M059J (cell line): ENCODE measurements at regions not wholly inside any gene's neighbourhood (a gene's known extent, or its start where the extent isn't known, plus 50 kb on each side); places are given as distances from the start of the nearest gene placed in this dataset.

Source experiments
- DNase-seq: peaks from one replicate; pipeline ENCODE4 v3.0.0-alpha.2; 2012; ENCODE audit warnings: low read depth

DNA sequence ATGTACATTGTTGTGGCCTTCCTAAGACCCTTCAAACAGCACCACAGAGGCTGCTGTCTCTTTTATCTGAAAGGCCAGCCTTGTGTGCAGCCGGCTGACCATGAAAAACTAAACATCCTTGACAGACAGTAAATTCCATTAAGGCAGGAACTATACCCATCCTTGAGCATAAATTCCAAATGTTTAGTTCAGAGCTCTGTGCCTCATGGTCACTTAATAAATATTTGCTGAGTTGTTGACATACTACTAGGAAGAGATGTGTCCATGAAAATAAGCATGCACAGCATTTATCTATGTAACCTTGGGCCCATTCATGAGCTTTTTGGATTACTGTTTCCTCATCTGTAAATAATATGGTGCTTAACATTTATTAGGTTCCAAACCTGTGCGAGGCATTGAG is 424.8 kb downstream of the HRH4 start:
- no peak for DNase-seq

DNA sequence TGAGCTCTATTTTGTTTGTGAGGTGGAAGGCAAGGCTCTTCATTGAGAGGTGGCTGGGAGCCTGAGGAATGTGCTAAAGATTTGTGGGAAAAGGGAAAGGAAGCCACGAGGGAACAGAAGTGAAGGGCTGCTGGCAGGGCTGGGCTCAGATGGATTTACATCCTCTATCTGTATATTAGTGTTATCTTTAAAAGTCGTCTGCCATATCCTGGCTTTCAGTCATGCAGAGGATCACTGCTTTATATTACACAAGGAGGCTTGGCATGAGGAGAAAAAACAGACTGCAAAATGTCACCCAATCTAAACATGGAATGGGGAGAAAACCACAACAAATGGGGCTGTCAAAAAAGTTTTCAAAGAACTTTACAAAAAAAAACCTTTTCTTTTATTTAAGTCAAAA is 434.4 kb downstream of the HRH4 start:
- DNase-seq = no peak

DNA sequence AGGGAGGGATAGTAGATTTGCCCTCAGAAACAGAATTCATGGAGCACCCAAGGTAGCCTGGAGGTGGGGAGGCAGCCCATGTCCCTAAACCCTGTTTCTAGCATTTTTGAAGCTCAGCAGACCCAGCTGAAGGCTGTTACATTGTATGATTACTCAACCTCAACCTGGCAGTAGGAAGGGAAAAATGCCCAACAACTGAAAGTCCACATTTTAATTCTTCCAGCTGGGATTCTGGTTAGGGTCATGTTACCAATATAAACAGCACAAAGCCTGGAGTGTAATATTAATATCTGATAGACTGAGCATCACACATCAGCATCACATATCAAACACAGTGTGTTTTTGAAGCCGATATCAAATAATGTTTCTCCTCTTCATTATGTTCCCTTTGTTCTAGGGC is 437.0 kb downstream of the HRH4 start:
- DNase-seq = no peak

DNA sequence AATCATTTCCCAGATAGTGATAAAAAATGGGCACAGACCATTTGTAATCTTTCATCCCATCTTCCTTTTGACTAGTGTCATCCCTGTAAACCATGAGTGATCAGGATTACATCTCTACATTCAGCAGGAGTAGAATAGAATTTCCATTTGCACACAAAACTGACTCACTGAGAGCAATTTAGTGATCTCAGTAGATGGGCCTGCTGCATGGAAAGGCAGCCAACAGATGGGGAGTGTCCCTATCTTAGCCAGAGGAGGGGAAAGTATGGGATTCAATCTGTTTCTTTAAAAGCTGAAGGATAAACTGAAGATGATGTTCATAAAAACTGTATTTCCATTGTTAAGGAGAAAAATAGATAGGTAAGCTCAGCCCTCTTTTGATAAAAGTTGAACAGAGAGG is 441.7 kb downstream of the ZNF521 start:
- no peak for DNase-seq

DNA sequence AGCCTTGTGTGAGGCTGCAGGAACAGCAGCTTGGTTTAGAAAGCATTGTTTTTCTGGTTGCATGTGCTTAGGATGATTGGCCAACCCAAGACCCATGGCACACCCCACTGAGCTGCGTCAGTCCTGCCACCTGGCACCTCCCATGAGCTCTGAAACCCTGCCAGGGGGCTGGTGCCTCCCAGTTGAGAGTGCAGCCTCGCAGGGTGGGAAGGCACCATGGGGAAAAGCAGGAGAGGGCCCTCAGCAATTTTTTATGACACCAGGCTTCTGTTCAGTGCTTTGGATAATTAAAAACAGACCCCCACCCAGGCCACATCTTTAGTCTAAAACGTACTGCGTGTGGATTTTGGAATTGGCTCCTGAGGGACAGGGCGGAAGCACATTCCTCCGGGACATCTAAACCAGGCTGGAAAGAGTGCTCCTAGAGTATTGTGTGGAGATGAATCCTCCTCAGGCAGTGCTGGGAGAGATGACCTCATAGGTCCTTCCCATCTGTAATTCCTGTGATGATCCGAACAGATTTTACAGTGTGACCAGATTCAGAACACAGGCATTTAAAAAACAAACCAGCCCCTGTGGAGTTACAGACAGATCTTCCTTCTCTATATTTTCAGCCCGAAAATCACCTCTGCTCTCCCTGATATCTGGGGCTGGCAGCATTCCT is 438.3 kb downstream of the ZNF521 start:
- DNase-seq = peak; percentile 69

DNA sequence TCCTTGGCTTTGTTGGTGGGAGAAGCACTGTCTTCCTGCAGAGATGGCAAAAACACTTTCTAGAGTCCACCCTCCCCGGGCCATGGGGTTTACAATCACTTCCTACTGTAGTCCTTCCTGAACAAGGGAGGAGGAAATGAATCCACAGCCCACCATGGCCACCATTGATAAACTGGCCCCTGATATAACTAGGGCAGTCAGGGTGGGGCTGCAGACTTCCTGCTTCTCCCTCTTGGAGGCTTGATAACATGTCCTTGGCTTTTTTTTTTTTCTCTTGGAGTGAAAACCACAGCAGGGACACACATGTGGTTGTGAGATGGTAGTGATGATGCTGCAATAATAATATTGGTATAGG is 437.8 kb downstream of the ZNF521 start:
- DNase-seq = no peak

DNA sequence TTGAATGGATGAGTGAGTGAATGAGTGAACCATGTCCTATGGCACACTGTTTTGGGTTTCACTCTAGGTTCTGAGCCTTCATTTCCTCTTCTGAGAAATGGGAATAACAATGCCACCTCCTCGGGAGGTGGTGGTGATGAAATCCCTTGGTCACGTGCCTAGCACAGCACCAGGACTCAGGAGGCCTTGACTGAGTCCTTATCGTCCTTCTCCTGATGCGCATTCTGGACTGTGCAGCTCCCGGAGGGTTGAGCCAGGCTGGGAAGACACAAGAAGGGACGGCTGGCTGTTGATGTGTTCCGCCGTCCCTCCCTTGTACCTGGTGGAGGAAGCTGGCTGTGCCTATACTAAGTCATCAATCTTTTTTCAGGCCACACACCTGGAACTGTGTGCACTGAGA is 437.3 kb downstream of the ZNF521 start:
- DNase-seq = no peak

DNA sequence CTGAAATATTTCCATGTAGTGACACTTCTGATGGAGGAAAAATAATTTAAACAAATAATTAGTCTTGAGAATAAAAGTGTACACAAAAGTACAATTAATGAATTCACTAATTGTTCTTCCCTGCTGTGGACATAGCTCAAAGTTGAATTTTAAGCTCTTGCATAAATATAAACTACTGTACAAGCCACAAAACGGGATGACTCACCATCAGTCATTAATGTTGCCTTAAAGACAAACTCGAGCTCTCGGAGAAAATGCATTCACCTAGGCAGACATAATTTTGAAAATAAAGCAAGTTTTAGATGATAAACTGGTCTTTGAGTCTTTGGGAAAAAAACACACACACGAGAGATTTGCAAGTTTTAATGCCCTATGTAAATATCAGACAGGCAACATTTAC is 436.4 kb downstream of the ZNF521 start:
- DNase-seq = peak; percentile 85

DNA sequence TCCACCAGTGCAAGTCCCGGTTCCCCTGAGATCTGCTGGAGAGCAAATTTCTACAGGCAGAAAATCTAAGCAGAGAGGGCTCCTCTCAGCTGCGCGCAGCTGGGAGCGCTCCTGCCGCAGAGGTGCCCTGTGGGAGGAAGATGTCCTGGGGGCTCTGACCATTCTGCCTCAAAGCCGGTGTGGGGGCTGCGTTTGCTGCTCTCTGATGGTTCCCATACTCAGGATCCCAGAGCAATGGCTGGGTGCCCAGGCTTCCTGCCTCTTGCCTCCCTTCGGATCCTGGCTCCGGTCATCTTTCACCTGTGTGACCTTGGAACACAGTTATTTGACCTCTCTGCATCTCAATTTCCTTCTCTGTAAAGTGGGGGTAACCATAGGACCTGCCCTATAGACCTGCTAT is 434.2 kb downstream of the ZNF521 start:
- no peak for DNase-seq

DNA sequence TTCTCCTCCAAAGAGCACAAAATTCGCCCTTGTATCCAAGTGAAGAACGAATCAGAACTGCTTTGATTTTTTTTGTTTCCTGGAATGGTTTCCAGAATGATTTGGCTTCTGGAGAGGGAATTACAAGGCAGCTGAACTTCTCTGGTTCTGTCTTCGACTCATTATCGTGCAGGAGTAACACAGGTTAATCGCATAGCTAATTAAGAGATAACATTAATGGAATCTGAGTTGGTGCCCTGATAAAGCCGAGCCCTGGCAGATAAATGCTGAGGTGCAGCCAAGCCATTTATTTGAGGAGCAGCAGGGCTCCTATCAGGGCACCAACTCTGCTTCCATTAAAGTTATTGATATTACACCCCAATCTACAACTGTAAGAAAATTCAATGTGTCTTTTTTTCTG is 433.7 kb downstream of the ZNF521 start:
- no peak for DNase-seq

DNA sequence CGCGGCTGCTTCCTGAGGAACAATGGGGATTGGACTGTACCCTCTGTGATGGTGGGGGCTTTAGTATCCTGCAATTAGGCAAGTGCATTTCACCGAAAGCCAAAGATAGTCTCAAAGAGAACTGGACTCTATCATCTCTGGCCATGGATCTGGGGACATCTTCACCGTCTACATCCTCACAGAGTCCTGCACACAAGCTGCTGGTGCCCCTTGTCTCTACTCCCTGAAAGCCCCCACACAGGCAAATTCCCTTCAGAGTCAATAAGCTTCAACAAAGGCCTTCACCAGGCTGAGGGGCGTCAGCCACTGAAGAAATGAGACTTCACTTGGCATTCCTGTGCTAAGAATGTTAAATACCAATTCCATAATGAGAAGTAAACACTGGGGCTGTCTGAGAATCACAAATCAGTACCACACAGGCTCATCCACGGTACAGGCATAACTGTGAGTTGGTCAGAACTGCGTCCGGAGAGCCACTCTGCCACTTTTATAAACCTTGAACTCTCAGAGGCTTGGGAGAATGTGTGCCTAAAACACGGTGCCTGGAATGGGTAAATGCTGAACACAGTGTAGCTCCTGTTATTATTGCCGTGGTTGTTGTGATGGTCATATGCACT is 432.7 kb downstream of the ZNF521 start:
- DNase-seq = no peak

DNA sequence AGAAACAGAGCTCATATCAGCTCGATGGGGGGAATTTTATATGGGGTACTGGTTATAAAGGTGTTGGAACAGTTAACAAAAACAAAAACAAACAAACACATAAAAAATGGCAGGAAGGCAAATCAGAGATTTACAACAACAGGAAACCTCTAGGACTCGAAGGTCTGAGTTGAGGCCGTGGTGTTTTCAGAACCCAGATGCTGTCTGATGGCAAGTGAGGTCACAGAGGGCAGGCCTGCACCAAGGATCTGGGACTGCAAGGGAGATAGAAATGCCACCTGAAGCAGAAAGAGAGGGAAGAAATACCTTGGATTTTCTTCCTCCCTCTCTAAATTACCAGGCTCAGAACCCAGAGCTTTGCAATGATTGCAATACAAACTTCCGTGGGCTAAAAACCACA is 429.5 kb downstream of the ZNF521 start:
- DNase-seq = no peak

DNA sequence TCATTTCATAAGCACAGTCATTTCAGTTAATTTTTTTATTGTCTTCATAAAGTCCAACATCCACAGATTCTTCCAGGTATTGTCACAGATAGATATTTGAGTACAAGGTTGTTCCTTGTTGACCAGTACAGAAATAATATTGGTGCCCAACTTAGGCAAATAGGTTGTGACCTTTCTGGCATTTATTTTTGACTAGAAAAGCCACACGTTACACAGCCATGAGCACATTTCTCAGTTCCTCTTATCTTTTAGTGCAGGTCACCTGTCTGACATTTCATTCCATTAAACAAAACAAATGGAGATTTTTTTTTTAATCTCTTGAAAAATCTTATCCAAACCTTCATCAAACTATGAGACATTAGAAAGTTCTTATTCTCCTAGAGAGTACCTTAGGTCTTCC is 428.8 kb downstream of the ZNF521 start:
- no peak for DNase-seq

DNA sequence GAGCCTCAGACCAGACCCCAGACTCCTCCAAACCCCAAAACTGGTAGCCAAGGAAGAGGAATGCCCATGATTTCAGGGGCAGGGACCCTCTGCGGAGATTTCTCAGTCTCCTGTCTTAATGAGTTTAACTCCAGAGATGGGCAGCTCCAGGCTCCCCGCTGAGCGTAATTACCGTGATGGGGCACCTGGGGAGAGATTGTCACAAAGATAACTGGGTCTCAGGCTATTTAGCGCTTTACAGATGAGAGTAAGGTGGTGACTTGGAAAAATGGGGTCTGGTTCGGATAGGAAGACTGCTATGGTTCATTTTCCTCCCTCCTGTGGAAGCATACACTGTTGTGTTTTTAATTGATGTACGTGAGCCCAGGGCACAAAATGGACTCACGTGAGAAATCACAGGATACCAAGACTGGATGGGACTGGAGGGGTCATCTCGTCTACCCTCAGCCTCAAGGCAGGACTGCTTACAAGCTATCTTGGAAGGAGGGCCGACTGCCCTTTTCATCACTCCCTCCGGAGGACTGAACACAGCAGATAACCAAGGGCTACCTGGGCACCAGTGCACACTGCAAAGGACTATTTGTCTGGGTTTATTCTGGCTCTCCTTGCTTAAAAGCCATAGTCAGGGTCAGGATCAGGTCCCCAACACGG is 427.8 kb downstream of the ZNF521 start:
- DNase-seq = no peak

DNA sequence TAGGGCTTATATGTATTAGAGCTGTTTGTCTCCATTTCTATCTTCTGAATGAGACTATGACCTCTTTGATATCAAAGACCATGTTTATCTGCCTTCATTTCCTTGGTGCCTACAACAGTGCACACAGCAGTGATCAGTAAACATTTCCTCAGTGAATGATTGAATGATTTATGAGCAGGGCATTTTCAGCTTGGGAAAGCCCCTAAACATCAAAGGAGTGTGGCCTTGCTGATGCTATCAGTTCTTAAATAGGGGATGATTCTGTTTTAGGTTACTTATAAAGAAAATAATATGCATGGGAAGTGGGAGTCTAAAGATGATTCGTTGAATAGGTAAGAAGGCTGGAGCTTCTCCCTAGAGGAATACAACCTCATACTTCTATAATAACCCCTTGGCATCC is 425.3 kb downstream of the ZNF521 start:
- DNase-seq = no peak

DNA sequence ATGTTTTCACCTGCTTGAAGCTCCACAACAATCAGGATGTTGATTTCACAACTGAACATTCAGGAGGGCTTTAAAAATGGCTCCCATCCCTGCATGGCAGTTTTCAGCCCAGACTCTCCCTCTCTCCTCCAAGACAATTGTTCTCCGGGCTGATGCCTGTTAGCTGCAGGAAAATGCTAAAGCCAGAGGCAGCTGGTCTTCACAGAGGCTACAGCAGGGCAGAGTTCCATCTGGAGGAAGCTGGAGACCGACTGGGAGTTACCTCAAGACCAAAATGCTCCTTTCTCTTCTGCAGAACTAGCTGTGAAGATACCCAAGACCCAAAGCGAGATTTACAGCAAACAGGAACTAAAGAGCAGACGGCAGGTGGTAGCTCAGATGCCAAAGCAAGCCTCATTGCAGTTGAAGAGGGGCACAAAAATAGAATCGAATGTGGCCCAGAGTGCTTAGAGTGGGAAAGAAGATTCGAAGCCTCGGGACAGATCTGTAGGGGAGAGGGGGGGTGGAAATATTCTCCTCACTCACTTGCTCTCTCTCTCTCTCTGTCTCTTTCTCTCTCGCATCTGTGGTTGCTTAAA is 423.6 kb downstream of the ZNF521 start:
- no peak for DNase-seq

DNA sequence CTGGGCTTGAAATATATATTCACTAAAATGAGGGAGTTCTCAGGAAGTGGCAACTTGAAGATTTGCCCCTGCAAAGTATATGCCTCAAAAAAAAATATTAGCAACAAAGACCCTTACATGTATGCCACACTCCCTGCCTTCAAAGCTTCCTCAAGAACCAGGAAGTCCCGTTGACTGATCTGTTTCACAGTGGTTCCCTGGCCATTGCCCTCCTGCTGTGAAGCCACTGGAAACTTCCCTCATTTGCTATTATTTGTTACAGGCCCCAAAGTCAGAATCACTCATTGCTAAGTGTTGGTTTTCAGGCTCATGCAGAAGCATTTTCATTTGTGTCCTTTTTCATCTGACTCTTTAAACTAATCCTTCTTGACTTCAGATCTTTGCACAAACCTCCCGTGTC is 421.5 kb downstream of the ZNF521 start:
- no peak for DNase-seq

DNA sequence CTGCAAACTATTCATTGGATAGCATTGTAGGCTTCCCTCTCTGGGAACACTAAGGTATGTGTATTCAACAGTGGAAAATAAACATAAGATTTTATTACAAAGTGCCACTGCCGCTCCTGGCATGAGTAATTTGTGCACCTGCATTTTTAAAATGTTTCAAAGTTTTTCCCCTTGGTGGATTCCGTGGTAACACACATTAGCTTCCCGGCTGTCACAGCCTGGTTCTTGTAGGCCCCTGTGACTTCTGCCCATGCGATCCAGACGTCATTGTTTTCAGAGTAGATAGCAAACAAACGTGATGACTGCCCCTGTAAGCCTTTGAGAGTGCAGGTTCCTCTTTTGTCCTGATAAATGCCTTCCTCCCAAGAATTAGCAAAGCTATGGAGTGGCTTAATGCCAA is 421.0 kb downstream of the ZNF521 start:
- peak; percentile 69 for DNase-seq

DNA sequence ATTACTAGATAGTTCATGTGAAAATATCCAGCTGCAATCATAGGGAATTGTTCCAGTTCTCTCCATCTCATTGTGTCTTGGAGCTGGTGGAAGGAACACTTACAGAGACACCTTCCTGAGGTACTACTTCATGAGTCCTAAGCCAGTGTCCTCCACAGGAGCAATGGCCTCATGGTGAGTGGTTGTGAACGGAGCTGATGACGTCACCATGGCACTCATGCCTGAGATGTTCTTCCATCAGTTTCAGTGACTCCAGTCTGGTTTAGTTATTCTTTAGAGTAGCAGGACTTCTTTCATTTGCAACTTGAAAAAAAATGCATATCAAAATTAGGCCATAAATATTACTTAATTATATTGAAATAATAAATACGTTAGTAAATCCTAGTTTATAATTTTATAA is 418.6 kb downstream of the ZNF521 start:
- no peak for DNase-seq

DNA sequence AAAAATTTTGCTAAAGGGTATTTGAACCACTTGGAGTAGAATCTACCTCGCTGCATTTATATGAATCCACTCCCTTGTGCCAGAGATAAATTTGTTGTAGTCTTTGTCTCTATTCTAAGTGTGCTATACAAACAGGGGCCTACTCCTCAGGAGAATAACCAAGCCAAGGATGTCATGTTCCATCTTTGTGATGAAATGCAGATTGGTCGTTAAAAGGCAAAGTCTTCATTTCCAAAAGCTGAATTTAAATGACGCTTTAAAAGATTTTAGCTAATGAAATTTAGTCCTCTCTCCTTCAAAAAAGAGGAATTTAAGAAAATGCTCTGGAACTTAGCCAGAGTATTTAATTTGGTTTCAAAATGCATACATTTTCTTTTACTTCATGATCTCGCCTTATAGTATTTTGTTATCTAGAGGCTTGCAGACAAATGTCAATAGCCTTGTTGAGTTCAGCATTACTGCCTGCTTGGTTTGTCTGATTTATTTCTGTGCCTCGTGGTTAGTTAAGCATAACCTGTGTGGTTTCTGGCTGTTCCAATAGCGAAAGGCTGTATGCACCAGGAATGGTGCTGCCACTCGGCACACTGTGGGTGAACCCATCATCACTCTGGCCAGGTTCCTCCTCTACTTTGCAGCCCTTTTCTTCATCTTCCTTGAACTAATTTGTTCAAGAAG is 417.6 kb downstream of the ZNF521 start:
- DNase-seq = no peak

DNA sequence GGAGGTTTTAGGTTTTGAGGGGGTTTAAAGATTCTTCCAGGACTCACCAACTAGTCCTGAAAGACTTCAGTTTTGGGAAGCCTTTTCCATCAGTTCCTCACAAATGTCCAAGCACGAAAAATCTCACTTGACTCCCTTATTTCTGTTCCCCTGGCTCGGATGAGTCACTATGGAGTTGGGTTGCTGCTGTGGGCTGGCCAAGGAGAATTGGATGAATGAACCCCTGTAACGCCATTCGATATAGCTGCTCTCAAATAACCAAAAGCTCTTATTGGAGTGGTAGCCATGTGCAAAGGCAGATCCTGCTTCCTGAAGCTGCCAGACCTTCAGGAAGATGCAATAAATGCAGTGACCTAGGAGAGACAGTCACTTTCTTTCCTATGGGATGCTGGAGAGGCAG is 417.0 kb downstream of the ZNF521 start:
- DNase-seq = peak; percentile 29

DNA sequence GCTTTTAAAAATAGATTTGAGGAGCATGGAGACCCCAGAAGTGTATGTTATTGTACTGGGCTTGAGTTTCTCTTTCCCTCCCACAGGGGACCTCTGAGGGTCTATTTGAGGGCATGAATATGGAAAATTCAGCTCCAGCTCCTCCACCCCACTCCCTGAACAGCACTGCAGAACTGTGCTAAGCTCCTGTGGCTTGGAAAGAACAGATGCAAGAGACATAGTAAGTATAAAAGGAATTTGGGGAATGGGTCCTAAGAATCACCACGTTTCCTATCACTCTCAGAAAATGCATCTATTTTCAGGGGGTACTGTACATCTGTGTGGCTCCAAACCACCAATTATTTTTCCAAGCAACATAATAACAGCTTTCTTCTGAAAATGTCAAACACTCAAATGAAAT is 416.1 kb downstream of the ZNF521 start:
- DNase-seq = no peak

DNA sequence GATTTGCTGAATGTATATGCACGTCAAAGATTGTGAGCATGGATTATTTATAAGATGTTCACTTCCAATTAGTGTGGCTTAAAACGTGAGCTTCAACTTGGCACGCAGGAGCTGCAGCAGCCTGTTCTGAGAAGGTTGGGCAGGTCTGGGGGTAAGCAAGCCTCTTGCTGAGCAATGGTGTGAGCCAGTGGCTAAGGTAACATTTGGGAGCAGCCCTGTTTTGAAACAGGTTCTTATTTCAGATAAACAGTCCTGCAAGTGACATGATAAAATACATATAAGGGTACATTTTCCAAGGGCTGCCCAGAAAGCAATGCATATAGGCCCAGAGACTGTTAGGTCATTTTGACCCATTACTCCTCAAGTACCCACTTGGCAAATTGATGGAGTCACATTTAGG is 415.3 kb downstream of the ZNF521 start:
- no peak for DNase-seq
